ENCODE measurements at regions not wholly inside any gene's neighbourhood (a gene's known extent, or its start where the extent isn't known, plus 50 kb on each side); places are given as distances from the start of the nearest gene placed in this dataset.

DNA sequence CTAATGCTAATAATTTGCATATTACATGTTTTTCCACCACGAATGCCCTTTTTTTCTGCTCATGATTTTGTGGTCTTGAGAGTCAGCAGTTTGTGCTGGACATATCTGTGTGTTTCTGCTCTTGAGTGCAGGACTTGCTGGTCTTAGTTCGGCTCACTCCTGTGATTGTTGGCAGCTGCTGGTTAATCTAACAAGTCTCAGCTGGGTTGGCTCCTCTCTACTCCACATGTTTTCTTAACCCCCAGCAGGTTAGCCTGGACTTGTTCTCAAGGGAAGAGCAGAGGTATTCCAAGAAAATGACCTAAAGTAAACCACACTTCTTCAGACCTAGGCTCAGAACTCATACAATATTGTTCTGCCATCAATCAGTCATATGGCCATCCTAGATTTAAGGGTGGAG lies 1238.9 kb downstream of the XPNPEP1 start:
- no peaks in the 10 kb centered on the region for H3K36me3 Mint-ChIP-seq (ENCODE audit: low read depth)
- no peak for DNase-seq
- no peak overlapping the region for H3K4me3 Mint-ChIP-seq
- H3K9me3 Mint-ChIP-seq = peaks cover 14% of the 10 kb centered on the region
- ChIA-PET POLR2A (no interaction called here), CTCF (no interaction called here)
- no peaks in the 10 kb centered on the region for H3K27me3 Mint-ChIP-seq
- H3K27ac Mint-ChIP-seq = no peak overlapping the region
- no peaks in the 10 kb centered on the region for H3K4me1 Mint-ChIP-seq

DNA sequence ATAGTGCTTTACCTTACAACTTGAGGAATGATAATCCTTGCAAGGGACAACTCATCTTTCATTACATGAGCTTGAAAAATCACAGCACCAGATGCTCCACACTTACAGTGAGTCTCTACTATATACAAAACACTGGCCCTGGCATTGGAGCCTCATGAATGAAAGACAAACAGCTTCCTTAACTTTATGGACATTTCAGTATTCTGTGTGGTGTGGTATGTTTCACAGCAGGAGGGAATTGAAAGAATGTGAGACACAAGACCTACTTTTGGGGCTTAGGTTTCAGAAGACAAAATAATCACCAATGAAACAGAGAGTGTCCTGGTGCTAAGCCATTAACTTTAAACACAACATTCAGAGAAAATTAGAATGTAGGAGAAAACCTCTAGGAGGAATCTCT lies 1249.6 kb downstream of the XPNPEP1 start:
- H3K27ac Mint-ChIP-seq = no peak overlapping the region
- CTCF ChIA-PET = no interaction called here
- H3K36me3 Mint-ChIP-seq (ENCODE audit: low read depth) = no peaks in the 10 kb centered on the region
- DNase-seq = no peak
- POLR2A ChIA-PET = no interaction called here
- no peaks in the 10 kb centered on the region for H3K4me1 Mint-ChIP-seq
- peaks cover 5% of the 10 kb centered on the region for H3K9me3 Mint-ChIP-seq
- no peak overlapping the region for H3K4me3 Mint-ChIP-seq
- no peaks in the 10 kb centered on the region for H3K27me3 Mint-ChIP-seq

DNA sequence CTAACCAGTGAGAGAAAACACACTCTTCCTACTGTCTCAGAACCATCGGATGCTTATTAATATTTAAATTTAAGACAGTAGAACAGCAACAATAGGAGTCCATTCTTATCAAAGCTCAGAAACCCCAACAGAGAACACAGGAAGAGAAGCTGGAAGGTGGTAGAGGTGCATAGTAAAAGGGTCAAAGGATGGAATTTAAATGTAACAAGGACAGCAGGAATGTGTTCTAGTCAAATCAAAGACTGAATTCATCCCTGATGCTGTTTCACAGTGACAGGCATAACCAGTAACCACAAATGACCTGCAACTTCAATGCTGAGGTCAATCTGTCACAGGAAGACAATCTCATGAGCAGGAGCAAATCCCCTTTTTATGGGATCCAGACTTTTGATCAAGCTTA lies 1259.7 kb downstream of the XPNPEP1 start:
- Mint-ChIP-seq H3K4me1 (no peaks in the 10 kb centered on the region), H3K27ac (no peak overlapping the region), H3K4me3 (no peak overlapping the region), H3K9me3 (peaks cover 8% of the 10 kb centered on the region), H3K36me3 (ENCODE audit: low read depth) (no peaks in the 10 kb centered on the region), H3K27me3 (no peaks in the 10 kb centered on the region)
- ChIA-PET POLR2A (no interaction called here), CTCF (no interaction called here)
- no peak for DNase-seq

DNA sequence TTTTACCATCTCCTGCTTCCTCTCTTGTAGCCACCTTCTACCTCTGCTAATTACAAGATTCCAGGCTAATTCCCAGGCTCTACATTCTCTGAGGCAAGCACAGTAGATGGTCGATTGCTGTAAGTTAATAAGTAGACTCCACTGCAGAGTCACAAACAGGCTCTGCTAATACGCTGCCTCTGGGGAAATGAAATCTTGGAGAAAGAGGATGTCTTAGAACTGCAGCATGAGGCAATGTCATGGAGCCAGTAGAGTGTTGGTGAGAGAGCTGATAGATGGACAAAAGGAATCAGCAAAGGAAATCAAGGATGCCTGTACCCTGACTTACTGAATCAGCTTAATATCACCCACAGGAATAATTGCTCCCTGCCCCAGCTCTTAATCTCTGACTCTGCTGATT lies 1260.3 kb downstream of the XPNPEP1 start:
- CTCF ChIA-PET = no interaction called here
- no peak overlapping the region for H3K4me3 Mint-ChIP-seq
- no peaks in the 10 kb centered on the region for H3K36me3 Mint-ChIP-seq (ENCODE audit: low read depth)
- POLR2A ChIA-PET = no interaction called here
- H3K9me3 Mint-ChIP-seq = peaks cover 8% of the 10 kb centered on the region
- no peak for DNase-seq
- H3K4me1 Mint-ChIP-seq = no peaks in the 10 kb centered on the region
- H3K27me3 Mint-ChIP-seq = no peaks in the 10 kb centered on the region
- H3K27ac Mint-ChIP-seq = no peak overlapping the region

DNA sequence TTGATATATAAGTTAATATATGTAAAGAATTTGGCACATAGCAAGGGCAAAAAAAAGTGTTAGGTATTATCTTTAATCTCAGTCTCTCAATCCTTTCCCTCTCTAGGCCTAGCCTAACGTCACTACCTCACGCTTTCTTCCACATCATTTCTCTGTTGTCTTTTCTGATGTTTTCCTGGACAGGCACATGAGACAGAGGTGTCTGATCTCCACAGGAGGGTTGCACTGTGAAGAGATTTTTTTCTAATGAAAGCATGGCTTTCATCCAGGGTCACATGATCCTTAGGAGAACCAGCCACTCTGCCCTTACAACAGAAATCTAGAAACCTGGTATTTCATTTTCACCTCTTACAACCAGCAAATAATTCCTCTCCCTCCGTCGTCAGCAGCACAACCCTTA lies 1268.3 kb downstream of the XPNPEP1 start:
- H3K36me3 Mint-ChIP-seq (ENCODE audit: low read depth) = no peaks in the 10 kb centered on the region
- no peaks in the 10 kb centered on the region for H3K27me3 Mint-ChIP-seq
- no peaks in the 10 kb centered on the region for H3K4me1 Mint-ChIP-seq
- H3K9me3 Mint-ChIP-seq = peaks cover 14% of the 10 kb centered on the region
- ChIA-PET CTCF (no interaction called here), POLR2A (no interaction called here)
- H3K4me3 Mint-ChIP-seq = no peak overlapping the region
- no peak overlapping the region for H3K27ac Mint-ChIP-seq
- DNase-seq = no peak

DNA sequence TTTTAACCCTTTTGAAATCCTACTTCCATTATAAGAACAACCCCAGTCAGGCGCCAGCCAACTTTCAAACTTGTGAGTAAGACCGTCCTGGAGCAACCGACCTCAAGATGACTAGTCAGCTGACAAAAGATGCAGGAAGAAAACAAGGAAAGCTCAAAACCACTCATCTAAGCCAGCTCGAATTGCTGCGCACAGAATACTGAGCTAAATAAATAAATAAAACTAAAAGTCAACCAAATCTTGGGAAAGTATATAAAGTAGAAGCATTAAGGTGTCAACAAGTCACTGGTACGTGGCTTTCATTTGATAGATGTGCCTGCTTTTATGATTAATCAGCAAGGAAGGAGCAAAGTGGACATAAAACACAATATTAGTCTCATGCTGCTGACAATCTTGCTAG lies 1269.8 kb downstream of the XPNPEP1 start:
- CTCF ChIA-PET = no interaction called here
- Mint-ChIP-seq H3K27me3 (no peaks in the 10 kb centered on the region), H3K27ac (no peak overlapping the region), H3K4me3 (no peak overlapping the region), H3K9me3 (peaks cover 13% of the 10 kb centered on the region), H3K36me3 (ENCODE audit: low read depth) (no peaks in the 10 kb centered on the region), H3K4me1 (no peaks in the 10 kb centered on the region)
- POLR2A ChIA-PET = no interaction called here
- DNase-seq = no peak

DNA sequence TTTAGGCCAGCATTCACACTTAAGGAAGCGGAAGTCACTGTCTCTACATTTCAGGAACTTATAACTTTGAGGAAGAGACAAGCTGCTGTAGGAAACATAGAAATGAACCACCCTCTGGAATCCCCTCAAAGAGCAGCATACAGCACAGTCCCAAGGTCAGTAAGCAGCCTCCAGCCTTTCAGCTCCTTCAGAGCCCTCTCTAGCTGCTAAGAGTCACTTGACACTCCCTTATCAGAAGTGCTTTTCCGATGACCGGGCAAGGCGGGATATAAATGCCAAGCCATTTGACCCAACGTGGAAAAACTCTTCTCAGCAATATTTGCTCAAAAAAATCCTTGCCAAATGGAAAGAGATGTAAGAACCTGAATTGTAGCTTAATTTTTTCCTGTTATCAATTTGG lies 1284.3 kb downstream of the XPNPEP1 start:
- DNase-seq = no peak
- no peaks in the 10 kb centered on the region for H3K4me1 Mint-ChIP-seq
- no peaks in the 10 kb centered on the region for H3K36me3 Mint-ChIP-seq (ENCODE audit: low read depth)
- POLR2A ChIA-PET = no interaction called here
- peaks cover 24% of the 10 kb centered on the region for H3K9me3 Mint-ChIP-seq
- CTCF ChIA-PET = no interaction called here
- H3K27me3 Mint-ChIP-seq = no peaks in the 10 kb centered on the region
- H3K27ac Mint-ChIP-seq = no peak overlapping the region
- no peak overlapping the region for H3K4me3 Mint-ChIP-seq

DNA sequence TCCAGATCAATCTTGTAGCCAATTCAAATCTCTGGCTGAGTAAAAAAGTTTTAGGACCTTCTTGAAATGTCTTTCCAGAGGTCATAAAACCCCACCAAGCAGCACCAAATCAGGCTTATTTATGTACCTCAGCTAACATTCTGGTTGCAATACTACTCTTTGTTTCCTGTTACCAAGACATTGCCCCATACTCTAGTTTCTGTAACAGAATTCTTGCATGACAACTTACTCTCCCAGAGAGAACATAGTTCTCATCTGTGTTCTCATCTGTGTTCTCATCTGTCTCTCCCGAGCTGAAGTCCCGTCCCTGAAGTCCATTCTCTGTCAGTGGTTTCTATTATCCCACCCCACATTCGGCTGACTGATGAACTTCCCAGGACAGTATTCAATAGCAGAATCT lies 1285.1 kb downstream of the XPNPEP1 start:
- Mint-ChIP-seq H3K36me3 (ENCODE audit: low read depth) (no peaks in the 10 kb centered on the region), H3K27me3 (no peaks in the 10 kb centered on the region), H3K9me3 (peaks cover 21% of the 10 kb centered on the region), H3K4me1 (no peaks in the 10 kb centered on the region), H3K4me3 (no peak overlapping the region), H3K27ac (no peak overlapping the region)
- ChIA-PET POLR2A (no interaction called here), CTCF (no interaction called here)
- DNase-seq = no peak

DNA sequence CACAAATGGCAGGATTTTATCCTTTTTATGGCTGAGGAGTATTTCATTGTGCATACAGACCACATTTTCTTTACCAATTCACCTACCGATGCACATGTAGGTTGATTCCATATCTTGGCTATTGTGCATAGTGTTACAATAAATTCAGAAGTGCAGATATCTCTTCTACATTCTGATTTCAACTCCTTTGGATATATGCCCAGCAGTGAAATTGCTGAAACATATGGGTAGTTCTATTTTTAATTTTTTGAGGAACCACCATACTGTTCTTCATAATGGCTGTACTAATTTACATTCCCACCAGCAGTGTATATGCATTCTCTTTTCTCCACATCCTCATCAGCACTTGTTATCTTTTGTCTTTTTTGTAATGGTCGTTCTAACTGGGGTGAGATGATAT lies 1290.3 kb downstream of the XPNPEP1 start:
- no peak for DNase-seq
- Mint-ChIP-seq H3K4me1 (no peaks in the 10 kb centered on the region), H3K36me3 (ENCODE audit: low read depth) (no peaks in the 10 kb centered on the region), H3K27me3 (no peaks in the 10 kb centered on the region), H3K4me3 (no peak overlapping the region), H3K27ac (no peak overlapping the region), H3K9me3 (peaks cover 4% of the 10 kb centered on the region)
- POLR2A ChIA-PET = no interaction called here
- CTCF ChIA-PET = no interaction called here

DNA sequence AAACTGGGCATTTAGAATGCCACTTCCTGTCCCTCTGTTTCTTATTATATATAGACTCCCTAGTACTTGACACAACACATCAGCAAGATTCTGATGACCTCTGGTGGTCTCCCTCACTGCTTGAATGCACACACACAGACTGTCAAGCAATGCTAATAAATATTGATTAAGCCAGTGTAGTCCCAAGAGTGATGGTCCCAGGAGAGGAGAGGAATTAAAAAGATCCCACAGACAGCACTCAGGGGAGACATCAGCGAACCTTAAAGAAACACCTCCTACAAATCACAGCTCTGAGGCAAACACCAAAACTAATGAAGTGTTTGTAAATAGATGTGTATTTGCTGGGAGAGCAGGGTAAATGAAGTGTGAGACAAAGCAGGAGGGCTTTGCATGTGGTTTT lies 1291.2 kb downstream of the XPNPEP1 start:
- DNase-seq = no peak
- Mint-ChIP-seq H3K4me3 (no peak overlapping the region), H3K27me3 (no peaks in the 10 kb centered on the region), H3K27ac (no peak overlapping the region), H3K36me3 (ENCODE audit: low read depth) (no peaks in the 10 kb centered on the region), H3K9me3 (no peaks in the 10 kb centered on the region), H3K4me1 (no peaks in the 10 kb centered on the region)
- ChIA-PET CTCF (no interaction called here), POLR2A (no interaction called here)

DNA sequence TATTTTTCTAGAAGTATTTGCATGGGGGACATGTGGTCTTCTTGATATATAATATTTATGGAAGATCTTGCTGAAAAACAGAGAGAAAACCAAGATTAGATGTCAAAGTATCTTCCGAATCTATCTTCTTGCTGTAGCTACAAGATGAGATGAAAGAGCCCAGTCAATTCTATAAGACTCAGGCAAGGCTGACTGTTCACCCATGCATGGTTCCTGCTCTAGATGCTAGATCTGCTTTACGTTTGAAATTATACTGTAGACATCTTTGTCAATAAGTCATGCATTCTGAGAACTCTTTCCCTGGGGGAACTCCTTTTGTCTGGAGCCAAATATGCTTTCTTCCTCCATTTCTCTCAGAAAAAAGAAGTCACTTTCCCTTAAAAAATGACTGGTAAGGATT lies 1292.0 kb downstream of the XPNPEP1 start:
- H3K4me1 Mint-ChIP-seq = no peaks in the 10 kb centered on the region
- ChIA-PET POLR2A (no interaction called here), CTCF (no interaction called here)
- no peaks in the 10 kb centered on the region for H3K9me3 Mint-ChIP-seq
- no peak overlapping the region for H3K27ac Mint-ChIP-seq
- H3K36me3 Mint-ChIP-seq (ENCODE audit: low read depth) = no peaks in the 10 kb centered on the region
- H3K4me3 Mint-ChIP-seq = no peak overlapping the region
- no peak for DNase-seq
- no peaks in the 10 kb centered on the region for H3K27me3 Mint-ChIP-seq

DNA sequence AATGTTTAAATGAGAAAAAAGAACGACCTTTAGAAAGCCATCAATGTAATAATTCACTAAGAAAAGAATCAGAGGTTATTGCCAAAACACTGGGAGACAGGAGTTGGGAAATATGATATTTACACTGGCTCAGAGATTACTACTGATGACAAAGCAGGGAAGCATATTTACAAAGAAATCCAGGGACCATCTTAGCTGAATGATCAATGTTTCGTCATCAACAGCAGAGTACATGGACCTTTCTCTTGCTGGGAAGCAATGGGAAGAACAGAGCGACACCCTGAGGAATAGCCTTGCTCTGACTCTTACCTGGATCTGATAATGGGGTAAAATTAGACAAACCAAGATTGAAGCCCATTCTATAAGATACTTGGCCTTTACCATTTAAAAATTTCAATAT lies 1293.5 kb downstream of the XPNPEP1 start:
- ChIA-PET POLR2A (no interaction called here), CTCF (no interaction called here)
- H3K4me1 Mint-ChIP-seq = no peaks in the 10 kb centered on the region
- H3K27me3 Mint-ChIP-seq = no peaks in the 10 kb centered on the region
- no peaks in the 10 kb centered on the region for H3K9me3 Mint-ChIP-seq
- H3K4me3 Mint-ChIP-seq = no peak overlapping the region
- DNase-seq = no peak
- H3K36me3 Mint-ChIP-seq (ENCODE audit: low read depth) = no peaks in the 10 kb centered on the region
- H3K27ac Mint-ChIP-seq = no peak overlapping the region

DNA sequence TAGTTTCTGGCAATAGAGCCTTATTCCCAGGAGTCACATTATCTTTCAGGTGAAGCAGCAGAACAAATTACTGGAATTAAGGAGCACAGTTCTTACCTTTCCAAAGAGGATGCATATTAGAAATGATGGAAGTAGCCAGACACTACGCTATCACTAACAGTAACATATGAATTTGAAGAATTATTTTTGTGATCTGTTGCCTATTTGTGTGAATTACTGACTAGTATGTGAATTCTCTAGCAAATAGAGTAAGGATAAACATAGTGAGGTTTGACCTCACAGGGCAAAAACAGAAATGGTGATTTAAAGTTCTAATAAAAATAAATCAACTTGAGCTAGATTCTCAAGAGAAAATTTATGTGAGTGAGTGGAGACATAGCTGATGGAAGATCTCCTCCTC lies 1299.3 kb downstream of the XPNPEP1 start:
- H3K4me3 Mint-ChIP-seq = no peak overlapping the region
- no peak for DNase-seq
- ChIA-PET CTCF (no interaction called here), POLR2A (no interaction called here)
- H3K27ac Mint-ChIP-seq = no peak overlapping the region
- no peaks in the 10 kb centered on the region for H3K36me3 Mint-ChIP-seq (ENCODE audit: low read depth)
- H3K4me1 Mint-ChIP-seq = no peaks in the 10 kb centered on the region
- H3K9me3 Mint-ChIP-seq = peaks cover 4% of the 10 kb centered on the region
- no peaks in the 10 kb centered on the region for H3K27me3 Mint-ChIP-seq

DNA sequence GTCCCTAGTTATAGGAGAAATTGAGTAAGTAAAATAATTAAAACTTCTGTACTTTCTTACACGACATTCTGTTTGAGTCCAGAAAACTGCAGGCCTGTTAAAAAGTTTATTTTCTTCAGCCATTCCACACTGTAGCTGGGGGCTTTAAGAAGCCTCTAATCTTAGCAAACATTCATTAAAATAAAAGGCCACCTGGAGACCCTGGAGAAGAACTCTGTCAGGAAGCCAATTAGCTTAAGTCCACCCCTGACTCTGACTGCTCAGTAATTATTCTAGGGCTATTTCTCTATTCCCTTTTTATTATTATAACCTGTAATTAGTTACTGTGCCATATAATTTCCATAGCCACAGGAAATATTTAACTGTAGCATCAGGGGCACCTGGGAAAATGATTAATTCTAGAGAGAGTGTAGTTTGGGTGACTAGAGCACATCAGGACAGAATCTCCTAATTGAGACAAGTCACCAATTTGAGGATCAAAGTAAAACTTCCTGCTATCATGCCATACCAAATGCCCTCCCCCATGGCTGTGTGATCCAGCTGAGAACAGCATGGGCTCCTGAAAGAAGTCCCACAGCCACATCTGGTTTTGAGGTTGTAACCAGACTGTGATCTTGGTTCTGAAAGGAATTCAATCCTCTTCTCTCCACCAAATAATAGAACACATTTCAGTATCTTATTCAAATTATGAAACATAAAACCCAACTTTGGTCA lies 1302.3 kb downstream of the XPNPEP1 start:
- Mint-ChIP-seq H3K27me3 (no peaks in the 10 kb centered on the region), H3K27ac (no peak overlapping the region), H3K4me1 (no peaks in the 10 kb centered on the region), H3K36me3 (ENCODE audit: low read depth) (no peaks in the 10 kb centered on the region), H3K9me3 (peaks cover 6% of the 10 kb centered on the region), H3K4me3 (no peak overlapping the region)
- ChIA-PET POLR2A (no interaction called here), CTCF (no interaction called here)
- no peak for DNase-seq
